ENCODE measurements at regions not wholly inside any gene's neighbourhood (a gene's known extent, or its start where the extent isn't known, plus 50 kb on each side); places are given as distances from the start of the nearest gene placed in this dataset.

GRCh38 chr6:33967966-33968724 lies 164.3 kb upstream of the MLN start:
- no peak overlapping the region for H3K4me3 ChIP-seq
- DNase-seq = no peak
- H3K36me3 ChIP-seq (ENCODE audit: low read depth, missing control alignments) = no peaks in the 10 kb centered on the region
- no peaks in the 10 kb centered on the region for H3K9me3 ChIP-seq
- intact Hi-C loops (cut with DNase I; ENCODE audit: low total_unique reads) = no loop called here
- 55 to 59% methylated on average over 3 of the region's 3 CpGs for WGBS, 2 donors
- TF ChIP-seq POLR2A (IDR thresholded peaks at IDR 0.05) = no peak
- TF ChIP-seq CTCF (IDR thresholded peaks at IDR 0.05) = no peak
- no peaks in the 10 kb centered on the region for H3K27me3 ChIP-seq
- H3K4me1 ChIP-seq = no peaks in the 10 kb centered on the region
- H3K27ac ChIP-seq = no peak overlapping the region

- 33 to 53% methylated on average over 3 of the region's 3 CpGs for WGBS, 2 donors
- no peak for TF ChIP-seq CTCF (IDR thresholded peaks at IDR 0.05)
- no peak for TF ChIP-seq POLR2A (IDR thresholded peaks at IDR 0.05)
- DNase-seq = no peak
- no peaks in the 10 kb centered on the region for H3K9me3 ChIP-seq
- no peaks in the 10 kb centered on the region for H3K4me1 ChIP-seq
- H3K27ac ChIP-seq = no peak overlapping the region
- H3K36me3 ChIP-seq (ENCODE audit: low read depth, missing control alignments) = no peaks in the 10 kb centered on the region
- H3K27me3 ChIP-seq = no peaks in the 10 kb centered on the region
- H3K4me3 ChIP-seq = no peak overlapping the region
- intact Hi-C loops (cut with DNase I; ENCODE audit: low total_unique reads) = no loop called here
Measured at GRCh38 chr6:33967265-33967767, 163.5 kb upstream of the MLN start.

- Histone ChIP-seq H3K36me3 (ENCODE audit: low read depth, missing control alignments) (no peaks in the 10 kb centered on the region), H3K27ac (no peak overlapping the region), H3K27me3 (no peaks in the 10 kb centered on the region), H3K4me1 (no peaks in the 10 kb centered on the region), H3K9me3 (no peaks in the 10 kb centered on the region), H3K4me3 (no peak overlapping the region)
- TF ChIP-seq POLR2A (IDR thresholded peaks at IDR 0.05) (no peak), CTCF (IDR thresholded peaks at IDR 0.05) (no peak)
- DNase-seq = no peak
- intact Hi-C loops (cut with DNase I; ENCODE audit: low total_unique reads) = no loop called here
- WGBS, 2 donors = 87 to 88% methylated on average over 2 of the region's 2 CpGs
Measured at GRCh38 chr6:33966536-33966935, 162.7 kb upstream of the MLN start.

- WGBS, 2 donors = 91 to 92% methylated on average over 8 of the region's 8 CpGs
- Histone ChIP-seq H3K36me3 (ENCODE audit: low read depth, missing control alignments) (no peaks in the 10 kb centered on the region), H3K4me1 (no peaks in the 10 kb centered on the region), H3K27me3 (no peaks in the 10 kb centered on the region), H3K4me3 (no peak overlapping the region), H3K9me3 (no peaks in the 10 kb centered on the region), H3K27ac (no peak overlapping the region)
- TF ChIP-seq CTCF (IDR thresholded peaks at IDR 0.05) (no peak), POLR2A (IDR thresholded peaks at IDR 0.05) (no peak)
- DNase-seq = no peak
- intact Hi-C loops (cut with DNase I; ENCODE audit: low total_unique reads) = no loop called here
Measured at GRCh38 chr6:33965766-33966165, 162.0 kb upstream of the MLN start.

- Histone ChIP-seq H3K4me3 (no peak overlapping the region), H3K27me3 (no peaks in the 10 kb centered on the region)
Measured at GRCh38 chr6:33964387-33964786, 160.6 kb upstream of the MLN start.

More at GRCh38 chr6:33964387-33964786, 160.6 kb upstream of the MLN start:
- H3K36me3 ChIP-seq (ENCODE audit: low read depth, missing control alignments) = no peaks in the 10 kb centered on the region
- intact Hi-C loops (cut with DNase I; ENCODE audit: low total_unique reads) = no loop called here
- TF ChIP-seq POLR2A (IDR thresholded peaks at IDR 0.05) (no peak), CTCF (IDR thresholded peaks at IDR 0.05) (no peak)
- no peaks in the 10 kb centered on the region for H3K9me3 ChIP-seq
- H3K27ac ChIP-seq = no peak overlapping the region
- H3K4me1 ChIP-seq = no peaks in the 10 kb centered on the region
- DNase-seq = no peak
- WGBS, 2 donors = 87 to 94% methylated on average over 3 of the region's 3 CpGs
